GM21390 (cell line): ENCODE measurements at regions not wholly inside any gene's neighbourhood (a gene's known extent, or its start where the extent isn't known, plus 50 kb on each side); places are given as distances from the start of the nearest gene placed in this dataset.

Source experiments
- ATAC-seq: cut with Tn5 transposase; IDR thresholded peaks from one replicate; pipeline ENCODE4 v1.9.1; 2021; ENCODE audit not compliant: unreplicated experiment

DNA sequence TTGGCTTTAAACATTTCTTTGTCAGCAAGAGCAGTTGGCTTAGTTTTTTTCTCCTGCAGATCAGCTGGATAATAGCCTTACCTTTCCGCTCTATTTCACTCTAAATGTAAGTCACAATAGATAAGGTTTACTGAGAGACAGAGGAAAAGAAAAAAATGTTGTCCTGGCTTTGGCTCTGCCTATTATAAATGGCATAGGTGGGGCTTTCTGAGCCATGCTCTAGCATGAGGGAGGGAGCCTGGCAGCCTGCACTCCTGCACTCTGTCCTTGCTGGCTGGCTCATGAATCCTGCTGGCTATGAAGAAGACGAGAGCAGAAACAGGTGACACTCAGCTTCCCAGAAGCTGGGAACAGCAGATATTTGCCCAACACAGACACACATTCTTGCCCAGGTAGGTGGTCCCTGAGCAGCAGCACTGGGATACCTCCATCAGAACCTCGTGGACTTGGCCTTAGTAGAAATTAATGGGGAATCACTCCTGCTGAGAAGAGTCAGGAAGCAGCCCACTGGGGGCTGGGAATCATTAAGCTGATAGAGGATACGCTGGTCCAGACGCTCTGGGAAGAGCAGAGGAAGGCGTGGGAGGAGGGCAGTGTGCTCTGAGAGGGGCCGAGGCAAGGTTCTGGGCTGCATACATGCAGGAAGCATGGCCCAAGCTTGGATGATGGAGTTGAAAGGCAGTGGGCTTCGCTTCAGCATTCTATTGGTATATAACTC is 514.4 kb upstream of the HS6ST1 start:
- no peak for ATAC-seq

DNA sequence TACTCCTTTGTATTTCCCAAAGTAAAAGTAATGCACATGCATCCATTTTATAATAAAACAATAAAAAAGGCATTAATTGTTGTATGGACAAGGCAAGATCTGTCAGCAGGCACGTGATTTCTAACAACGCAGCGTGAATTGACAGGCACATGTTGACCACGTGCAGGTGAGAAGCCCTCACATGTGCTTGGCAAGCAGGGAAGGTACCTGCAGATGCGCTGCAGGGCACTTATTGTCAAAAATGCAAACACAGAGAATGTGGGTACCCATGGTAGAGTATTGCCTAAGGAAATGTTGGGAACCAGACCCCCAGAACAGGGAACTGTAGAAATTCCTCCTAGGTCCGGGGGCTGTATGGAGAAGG is 515.0 kb upstream of the HS6ST1 start:
- ATAC-seq: no peak

DNA sequence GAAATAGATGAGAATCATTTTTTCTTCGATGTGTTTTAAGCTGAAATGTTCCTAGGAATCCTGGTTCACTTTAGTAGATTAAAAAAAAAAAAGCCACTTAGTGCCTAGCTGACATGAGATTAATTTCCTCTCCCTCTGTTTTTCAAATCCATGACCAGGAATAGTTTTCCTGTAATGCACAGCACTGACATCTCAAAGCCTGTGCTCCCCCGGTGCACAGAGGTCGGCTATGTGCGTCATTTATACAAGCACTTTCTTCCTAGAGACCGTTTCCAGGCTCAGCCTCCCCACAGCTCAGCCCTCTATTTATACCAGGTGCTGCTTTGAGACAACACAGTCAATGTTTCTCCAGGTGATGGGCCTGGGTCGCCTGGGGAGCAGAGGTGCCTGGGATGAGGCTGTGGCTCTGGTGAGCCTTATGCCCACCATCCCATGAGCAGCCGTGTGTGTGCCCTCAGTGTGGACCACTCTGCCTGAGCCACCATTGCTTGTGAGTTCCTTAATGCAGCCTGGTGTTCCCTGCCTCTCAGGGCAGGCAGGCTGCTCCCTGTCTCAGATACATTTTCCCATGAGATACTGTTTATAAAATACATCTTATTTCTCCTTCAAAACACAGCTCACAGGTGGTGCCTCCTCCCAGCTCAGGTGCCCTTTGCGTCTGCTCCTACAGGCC is 515.7 kb upstream of the HS6ST1 start:
- ATAC-seq: no peak

DNA sequence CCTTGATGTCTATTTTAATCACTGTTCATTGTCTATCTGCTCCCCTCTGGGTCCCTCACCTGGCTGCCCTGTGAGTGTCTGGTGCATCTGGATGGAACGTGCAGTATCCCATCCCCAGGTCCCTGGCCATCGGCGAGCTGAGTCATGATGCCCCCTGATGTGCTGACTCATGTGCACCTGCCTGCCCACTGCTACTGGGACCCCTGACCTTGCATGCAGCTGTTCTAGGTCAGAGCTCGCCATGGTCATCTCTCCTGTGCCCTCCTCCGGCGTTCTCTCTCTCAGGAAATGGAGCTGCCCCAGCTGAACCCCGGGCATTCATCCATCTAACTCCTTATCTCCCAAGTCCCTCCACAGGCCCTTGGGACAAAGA is 516.2 kb upstream of the HS6ST1 start:
- ATAC-seq: no peak

DNA sequence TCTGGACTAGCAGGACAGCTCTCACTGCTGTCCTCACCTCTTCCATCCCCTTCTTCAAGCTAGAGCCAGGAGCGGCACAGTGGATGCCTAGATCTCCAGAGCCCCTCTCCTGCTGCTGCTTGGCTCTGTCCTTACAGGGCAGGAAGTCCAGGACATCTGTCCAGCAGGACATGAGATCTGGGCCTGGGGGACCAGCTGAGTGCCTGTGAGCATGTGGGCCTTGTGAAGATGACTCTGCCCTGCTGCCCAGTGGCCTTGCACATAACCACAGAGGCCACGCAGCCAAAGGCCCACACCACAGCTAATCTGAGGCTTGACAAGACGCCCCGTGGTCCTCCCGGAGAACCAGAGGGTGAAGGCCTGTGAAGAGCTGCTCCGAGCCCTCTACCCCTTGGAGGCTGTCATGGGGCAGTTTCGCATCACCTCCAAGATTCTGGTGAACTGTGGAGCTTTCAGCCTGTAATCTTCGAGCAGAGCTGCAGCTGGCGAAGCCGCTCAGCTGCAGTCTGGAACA is 516.7 kb upstream of the HS6ST1 start:
- ATAC-seq: no peak

- ATAC-seq: no peak
Observed at GRCh38 chr2:128835974-128836373, 517.3 kb upstream of the HS6ST1 start.

DNA sequence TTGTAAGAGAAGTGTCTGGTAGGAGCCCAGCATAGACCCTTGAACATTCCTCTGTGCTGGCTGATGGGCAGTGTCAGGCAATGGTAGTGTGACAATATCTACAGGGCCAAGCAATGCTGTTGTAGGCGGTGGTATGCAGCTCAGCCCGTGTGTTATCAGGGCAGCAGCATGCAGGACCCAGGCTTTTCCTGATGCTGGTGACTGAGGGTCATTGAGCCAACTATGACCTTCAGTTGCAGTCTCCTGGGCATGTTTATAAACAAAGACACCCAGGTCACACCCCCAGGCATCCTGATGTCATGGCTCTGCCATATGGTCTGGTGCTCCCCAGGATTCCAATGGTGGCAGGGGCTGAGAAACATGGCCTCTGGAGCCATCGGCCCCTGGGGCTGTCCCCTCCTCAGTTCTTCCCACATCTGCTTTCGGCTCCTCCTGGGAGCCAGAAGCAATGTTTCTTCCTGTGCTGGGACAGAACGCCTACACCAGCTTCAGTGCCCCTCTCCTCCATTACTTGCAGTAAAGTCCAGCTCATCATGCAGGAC is 518.0 kb upstream of the HS6ST1 start:
- no peak for ATAC-seq

DNA sequence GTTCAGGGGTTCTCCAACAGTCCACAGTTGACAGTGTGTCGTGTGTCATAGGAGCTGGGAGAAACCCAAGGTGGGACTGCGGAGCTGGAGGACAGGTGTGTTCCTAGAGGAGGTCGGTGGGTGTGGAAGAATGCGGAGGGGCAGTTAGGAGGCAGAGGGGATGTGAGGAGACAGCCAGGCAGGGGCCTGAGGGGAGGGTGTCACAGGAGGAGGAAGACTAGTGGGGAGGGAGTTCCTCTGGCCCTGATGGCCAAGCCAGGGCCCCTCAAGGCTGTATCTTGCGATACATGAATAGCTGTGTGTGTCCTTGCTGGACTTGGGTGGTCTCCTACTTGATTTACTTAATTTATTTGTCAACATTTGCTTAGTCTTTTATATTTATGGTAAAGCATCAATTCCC is 519.6 kb upstream of the HS6ST1 start:
- ATAC-seq: no peak

DNA sequence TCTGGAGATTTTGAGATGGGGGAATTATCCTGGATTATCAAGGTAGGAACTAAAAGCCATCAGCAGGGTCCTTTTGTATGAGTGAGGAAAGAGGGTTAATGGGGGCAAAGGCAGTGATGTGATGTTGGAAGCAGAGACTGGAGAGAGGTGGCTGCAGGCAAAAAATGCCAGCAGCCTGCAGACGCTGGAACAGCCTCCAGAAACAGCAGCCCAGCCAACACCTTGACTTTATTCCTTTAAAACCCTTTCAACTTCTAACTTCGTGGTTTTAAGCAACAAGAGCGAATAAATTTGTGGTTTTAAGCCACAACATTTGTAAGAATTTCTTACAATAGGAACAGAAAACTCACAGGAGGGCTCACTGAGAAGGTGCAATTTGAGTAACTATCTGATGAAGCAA is 523.1 kb upstream of the HS6ST1 start:
- ATAC-seq: no peak

- ATAC-seq: no peak
Observed at GRCh38 chr2:128867311-128867710, 548.6 kb upstream of the HS6ST1 start.

- no peak for ATAC-seq
Observed at GRCh38 chr2:128867936-128868636, 549.4 kb upstream of the HS6ST1 start.

GRCh38 chr2:128868686-128869551 is 550.3 kb upstream of the HS6ST1 start:
- ATAC-seq: no peak

GRCh38 chr2:128874608-128875007 is 555.9 kb upstream of the HS6ST1 start:
- no peak for ATAC-seq

- no peak for ATAC-seq
Observed at GRCh38 chr2:128876986-128877983, 558.6 kb upstream of the HS6ST1 start.

- ATAC-seq: no peak
Observed at GRCh38 chr2:128879161-128879560, 560.5 kb upstream of the HS6ST1 start.

GRCh38 chr2:128894896-128895295 is 576.2 kb upstream of the HS6ST1 start:
- no peak for ATAC-seq

GRCh38 chr2:128901572-128902391 is 583.1 kb upstream of the HS6ST1 start:
- no peak for ATAC-seq

- no peak for ATAC-seq
Observed at GRCh38 chr2:128903637-128904036, 585.0 kb upstream of the HS6ST1 start.

DNA sequence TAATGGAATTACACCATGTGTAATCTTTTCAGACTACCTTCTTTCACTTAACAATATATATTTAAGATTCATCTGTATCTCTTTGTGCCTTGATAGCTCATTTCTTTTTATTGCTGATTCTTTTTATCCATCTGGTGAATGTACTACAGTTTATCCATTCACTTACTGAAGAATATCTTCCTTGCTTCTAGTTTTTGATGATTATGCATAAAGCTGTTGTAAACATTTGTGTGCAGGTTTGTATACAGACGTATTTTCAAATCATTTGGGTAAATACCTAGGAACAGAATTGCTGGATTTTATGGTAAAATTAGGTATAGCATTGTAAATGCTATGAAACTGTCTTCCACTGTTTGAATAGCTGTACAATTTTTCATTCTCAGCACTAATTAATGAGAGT is 592.6 kb upstream of the HS6ST1 start:
- ATAC-seq: no peak
